NCI-H1048 (cell line): ENCODE measurements at regions not wholly inside any gene's neighbourhood (a gene's known extent, or its start where the extent isn't known, plus 50 kb on each side); places are given as distances from the start of the nearest gene placed in this dataset.
"Not testable (repeated sequence)": the region's sequence is repeated elsewhere in the genome, so short reads cannot be mapped to it uniquely, and the experiment has no call there.

Source experiments
- DNase-seq: peaks from one replicate; lab custom pipeline; 2025; lab: John Stamatoyannopoulos, UW

DNA sequence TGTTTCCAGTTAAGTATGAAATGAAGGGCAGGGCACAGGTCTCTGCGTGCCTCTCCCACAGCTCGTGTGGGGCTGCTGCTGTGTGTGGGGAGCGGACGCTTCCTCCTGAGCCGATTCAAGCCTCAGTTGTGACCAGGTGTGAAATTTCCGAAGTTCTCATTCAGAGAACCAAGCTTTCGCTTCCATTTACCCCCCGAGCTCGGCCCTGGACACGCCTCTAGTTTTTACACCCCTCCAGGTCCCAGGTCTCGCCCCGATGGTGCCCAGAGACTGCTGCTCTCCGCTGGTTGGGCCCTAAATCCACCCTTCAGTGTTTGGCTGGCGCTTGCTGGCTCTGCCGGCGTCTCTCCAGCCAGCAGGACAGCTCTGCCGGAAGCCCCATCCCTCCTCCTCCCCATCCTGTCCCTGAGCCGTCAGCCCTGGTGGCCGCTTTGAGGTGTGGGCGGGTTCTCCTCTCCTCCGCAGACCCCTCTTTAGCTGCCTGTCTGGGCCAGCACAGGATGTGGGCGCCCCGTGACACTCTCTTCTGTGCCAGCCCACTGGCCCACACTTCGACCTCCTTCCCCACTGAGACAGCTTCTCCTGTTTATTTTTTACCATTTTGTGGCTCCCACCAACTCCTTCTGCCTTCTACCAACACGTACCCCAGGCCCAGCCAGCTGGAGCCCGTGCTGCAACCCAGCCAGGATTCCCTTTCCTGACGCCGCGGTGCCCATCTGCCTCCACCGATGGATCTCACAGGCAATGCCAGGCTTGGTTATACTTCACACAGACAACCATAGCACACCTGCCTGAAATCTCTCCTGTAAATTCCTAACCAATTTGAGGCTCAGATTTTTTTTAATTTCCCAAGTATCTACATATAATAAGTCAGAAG lies 142.8 kb downstream of the DLL1 start:
- DNase-seq: no peak

- DNase-seq: no peak
Measured at GRCh38 chr6:170147056-170147787, 143.7 kb downstream of the DLL1 start.

- no peak for DNase-seq
Measured at GRCh38 chr6:170146640-170147039, 144.2 kb downstream of the DLL1 start.

- not testable (repeated sequence) for DNase-seq
Measured at GRCh38 chr6:170146131-170146530, 144.7 kb downstream of the DLL1 start.

DNA sequence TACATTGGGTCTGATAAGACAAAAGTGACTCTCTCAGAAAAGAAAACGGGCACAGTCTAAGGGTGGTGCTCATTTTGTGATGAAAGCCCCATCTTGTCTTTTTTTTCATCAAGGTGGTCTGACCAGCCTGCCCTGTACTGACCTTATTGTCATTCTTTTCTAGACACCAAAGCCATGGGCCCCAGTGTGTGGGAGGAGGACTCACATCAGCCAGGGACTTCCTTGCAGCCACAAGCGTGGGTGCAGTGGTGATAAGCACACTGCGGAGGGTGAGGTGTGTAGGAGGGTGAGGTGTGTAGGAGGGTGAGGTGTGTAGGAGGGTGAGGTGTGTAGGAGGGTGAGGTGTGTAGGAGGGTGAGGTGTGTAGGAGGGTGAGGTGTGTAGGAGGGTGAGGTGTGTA lies 145.2 kb downstream of the DLL1 start:
- DNase-seq: not testable (repeated sequence)

DNA sequence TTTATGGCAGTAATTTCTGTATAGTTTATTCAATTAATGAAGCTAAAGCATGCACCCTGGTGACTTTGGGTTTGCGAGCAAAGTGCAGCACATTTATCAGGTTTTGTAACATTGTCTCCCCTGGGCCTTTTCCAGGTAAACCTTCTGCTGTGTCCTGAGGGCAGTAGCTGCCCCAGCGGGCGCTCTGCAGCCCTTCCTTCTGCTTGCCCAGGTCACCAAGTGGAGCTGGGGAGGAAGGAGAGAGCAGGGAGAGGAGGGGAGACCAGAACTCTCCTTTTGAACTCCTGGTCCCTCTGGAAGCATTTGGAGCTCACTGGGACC lies 145.6 kb downstream of the DLL1 start:
- DNase-seq: no peak

- no peak for DNase-seq
Measured at GRCh38 chr6:170144571-170145271, 146.2 kb downstream of the DLL1 start.

DNA sequence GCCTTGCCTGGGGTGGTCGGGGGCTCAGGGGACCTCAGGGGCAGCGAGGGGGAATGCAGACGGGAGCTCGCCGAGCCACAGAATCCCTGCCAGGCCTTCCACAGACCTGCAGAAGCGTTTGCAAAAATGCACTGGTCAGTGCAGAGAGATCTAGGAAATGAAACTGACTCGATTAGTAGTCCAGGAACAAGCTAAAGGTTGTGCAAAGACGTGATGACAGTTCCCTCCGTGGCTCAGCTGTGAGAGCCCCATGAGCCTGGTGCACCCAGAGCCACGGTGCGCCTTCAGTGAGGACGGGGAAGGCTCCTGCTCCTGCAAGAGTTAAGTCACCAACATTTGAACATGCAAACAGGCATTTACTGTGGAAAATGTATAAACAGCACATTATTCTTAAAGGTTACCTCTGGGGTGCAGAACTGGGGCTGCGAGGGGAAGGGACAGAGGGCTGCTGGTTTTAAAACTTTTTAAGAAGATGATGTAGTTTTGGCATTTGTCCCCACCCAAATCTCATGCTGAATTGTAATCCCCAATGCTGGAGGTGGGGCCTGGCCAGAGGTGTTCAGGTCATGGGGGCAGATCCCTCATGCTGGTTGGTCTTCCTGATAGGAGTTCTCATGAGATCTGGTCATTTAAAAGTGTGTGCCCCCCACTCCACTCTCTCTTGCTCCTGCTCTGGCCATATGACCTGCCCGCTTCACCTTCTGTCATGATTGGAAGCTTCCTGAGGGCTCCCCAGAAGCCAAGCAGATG lies 147.3 kb downstream of the DLL1 start:
- DNase-seq: no peak

GRCh38 chr6:170142559-170142958 lies 148.3 kb downstream of the DLL1 start:
- DNase-seq: no peak

DNA sequence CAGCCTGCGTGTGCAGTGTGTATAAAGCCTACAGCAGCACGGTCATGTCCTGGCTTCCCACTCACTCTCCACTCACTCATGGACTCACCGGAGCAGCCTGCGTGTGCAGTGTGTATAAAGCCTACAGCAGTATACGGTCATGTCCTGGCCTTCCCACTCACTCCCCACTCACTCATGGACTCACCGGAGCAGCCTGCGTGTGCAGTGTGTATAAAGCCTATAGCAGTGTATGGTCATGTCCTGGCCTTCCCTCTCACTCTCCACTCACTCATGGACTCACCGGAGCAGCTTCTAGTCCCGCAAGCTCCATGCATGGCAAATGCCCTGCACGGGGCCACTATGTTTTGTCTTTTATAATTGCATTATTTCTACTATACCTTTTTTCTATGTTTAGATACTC lies 149.8 kb downstream of the DLL1 start:
- not testable (repeated sequence) for DNase-seq

GRCh38 chr6:170140129-170140528 lies 150.7 kb downstream of the DLL1 start:
- no peak for DNase-seq

- DNase-seq: no peak
Measured at GRCh38 chr6:170139531-170139930, 151.3 kb downstream of the DLL1 start.

GRCh38 chr6:170139046-170139445 lies 151.8 kb downstream of the DLL1 start:
- not testable (repeated sequence) for DNase-seq

DNA sequence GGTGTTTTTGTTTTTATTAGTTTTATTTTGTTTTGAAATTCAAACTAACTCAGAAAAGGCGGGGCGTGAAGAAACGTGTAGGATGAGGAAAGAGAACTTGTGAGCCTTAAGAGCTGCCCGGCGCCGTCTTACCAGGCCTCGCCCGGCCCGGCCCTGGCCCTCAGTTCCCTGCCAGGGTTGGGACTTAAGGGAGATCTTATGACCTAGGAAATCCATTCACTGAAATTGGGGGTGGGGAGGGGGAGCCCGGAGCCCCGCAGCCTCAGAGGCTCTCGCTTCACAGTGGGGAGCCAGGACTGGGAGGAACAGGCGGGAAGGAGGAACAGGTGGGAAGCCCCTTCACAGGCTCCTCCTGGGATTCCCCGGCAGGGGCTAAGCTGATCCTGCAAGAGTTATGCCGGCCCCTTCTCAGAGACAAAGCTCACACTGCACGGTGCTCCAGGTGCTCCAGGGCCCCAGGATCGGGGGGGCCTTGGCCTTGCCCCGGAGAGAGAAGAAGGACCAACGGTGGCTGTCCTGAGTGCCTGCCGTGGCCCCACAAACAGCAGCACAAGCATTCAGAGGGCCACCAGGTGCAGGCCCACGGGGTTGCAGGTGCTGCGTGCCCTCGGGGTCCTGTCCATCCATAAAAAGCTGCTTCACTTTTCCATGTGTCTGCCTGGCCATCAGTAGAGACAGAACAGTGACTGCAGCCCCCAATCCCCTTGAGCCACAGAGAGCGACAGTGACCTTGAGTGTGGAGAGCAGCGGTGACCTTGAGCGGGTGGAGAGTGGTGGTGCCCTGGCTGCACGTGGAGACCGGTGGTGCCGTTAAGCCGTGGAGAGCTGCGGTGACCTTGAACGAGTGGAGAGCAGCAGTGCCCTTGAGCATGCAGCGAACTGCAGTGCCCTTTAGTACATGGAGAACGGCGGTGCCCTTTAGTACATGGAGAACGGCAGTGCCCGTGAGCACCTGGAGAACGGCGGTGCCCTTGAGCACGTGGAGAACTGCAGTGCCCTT lies 152.7 kb downstream of the DLL1 start:
- no peak for DNase-seq

DNA sequence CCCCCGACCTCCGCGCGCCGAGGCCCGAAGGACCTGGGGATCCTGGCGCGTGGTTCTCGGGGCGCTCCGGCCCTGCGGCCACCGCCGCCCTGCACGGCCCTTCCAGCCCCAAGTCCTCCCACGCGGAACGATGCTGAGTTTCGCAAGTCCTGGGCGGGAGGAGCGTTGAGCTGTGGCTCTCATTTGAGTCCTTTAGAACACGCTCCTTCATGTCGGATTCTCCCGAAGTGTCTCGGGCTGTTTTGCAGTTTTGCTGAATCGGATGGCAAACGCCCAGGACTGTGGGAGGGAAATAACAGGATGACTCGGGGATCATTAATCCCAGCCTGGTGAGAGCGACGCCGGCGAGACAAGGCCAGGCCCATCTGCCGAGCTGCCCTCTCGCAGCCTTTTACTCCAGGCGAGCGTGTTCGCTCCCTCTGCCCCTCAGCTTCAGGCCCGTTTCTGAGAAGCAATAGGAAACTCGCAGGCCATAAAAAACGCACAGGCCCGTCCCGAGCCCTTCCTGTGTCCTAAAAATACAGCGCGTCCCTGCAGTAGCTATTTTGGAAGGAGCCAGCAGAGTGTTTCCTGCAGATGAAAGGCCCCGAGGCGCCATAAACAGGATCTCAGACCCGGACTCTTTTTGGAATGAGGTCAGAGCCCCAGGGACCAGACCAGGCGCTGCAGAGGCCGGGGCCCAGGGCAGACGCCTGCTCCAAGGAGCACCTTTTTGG lies 153.5 kb downstream of the DLL1 start:
- DNase-seq: no peak

DNA sequence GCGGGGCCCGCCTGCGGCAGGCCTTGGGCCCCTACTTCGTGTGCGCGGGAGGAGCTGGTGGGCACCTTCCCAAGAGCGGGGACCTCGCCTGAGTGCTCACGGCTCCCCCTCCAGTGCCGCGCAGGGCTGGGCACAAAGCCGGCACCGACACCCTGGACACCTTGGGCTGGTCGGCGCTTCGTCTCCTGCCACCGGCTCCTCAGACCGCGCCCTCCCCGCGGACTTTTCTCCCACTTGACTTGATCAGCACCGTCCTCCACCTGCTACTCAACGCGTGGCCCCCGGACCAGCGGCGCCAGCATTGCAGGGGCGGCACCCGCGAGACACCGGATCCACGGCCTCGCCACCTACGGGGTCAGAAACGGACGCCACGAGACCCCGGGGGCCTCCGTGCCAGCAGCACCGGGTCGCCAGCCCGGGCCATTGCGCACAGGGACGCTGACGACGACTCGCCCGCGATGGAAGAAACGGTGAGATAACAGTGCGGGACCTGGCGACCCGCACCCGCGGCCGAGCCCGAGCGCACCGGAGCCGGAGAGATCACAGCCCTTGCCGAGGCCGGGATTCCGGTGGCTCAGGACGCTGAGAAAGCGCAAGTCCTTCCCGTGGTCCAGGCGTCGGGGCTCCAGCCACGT lies 154.2 kb downstream of the DLL1 start:
- DNase-seq: no peak

- DNase-seq: no peak
Measured at GRCh38 chr6:170135821-170136471, 154.9 kb downstream of the DLL1 start.

DNA sequence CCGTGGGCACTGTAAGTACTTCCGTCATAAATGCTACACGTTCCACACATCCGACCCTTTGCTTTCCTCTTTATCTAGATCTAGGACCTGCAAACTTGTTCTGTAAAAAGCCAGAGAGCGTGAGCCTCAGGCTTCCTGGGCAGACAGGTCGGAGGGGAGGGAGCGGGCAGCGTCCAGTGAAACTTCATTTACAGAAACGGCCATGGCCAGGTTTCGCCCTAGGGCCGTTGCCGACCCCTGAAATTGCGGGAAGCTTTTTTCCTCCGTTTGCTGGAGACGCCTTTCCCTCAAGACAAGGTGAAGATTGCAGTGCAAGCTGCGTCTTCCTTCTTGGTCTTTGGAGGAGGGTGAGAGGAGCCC lies 155.4 kb downstream of the DLL1 start:
- DNase-seq: no peak
